Fibroblast of lung (primary cell): ENCODE measurements at regions not wholly inside any gene's neighbourhood (a gene's known extent, or its start where the extent isn't known, plus 50 kb on each side); places are given as distances from the start of the nearest gene placed in this dataset.
"Not testable (repeated sequence)": the region's sequence is repeated elsewhere in the genome, so short reads cannot be mapped to it uniquely, and the experiment has no call there.

Source experiments
- DNase-seq, 2 donors: peaks; one replicate each; pipeline versions ENCODE4 v3.0.0 to v3.0.0-alpha.2; 2010; ENCODE audit warnings: low read depth in 2 of 2
- H2AFZ ChIP-seq: 2 replicates; pipeline ENCODE4 v1.5.1; 2012; ENCODE audit warnings: low read length, control low read depth, inconsistent platforms
- H3K27ac ChIP-seq: 2 replicates; pipeline ENCODE4 v1.5.1; 2011; ENCODE audit warnings: low read length, control low read depth; ENCODE audit not compliant: insufficient read depth
- H3K27me3 ChIP-seq: 2 replicates; pipeline ENCODE4 v1.5.1; 2011; ENCODE audit warnings: mild to moderate bottlenecking, low read length; ENCODE audit not compliant: control insufficient read depth, insufficient read depth
- H3K36me3 ChIP-seq: 2 replicates; pipeline ENCODE4 v1.5.1; 2011; ENCODE audit warnings: low read length; ENCODE audit not compliant: control insufficient read depth, insufficient read depth
- H3K4me1 ChIP-seq: 2 replicates; pipeline ENCODE4 v1.5.1; 2011; ENCODE audit warnings: low read length; ENCODE audit not compliant: control insufficient read depth, insufficient read depth; ENCODE audit errors: extremely low read depth
- H3K4me2 ChIP-seq: 2 replicates; pipeline ENCODE4 v1.5.1; 2011; ENCODE audit warnings: low read length, control low read depth; ENCODE audit not compliant: insufficient read depth; ENCODE audit errors: extremely low read depth
- H3K4me3 ChIP-seq, 4 experiments: fragments of 200-600 bp in 1 of 4; sonication (generic) in 1 of 4; replicated peaks in 1 of 4; 2 replicates each; pipeline ENCODE4 v1.5.1; 2011 to 2016; ENCODE audit warnings: low read length in 4 of 4, low read depth in 3 of 4, mild to moderate bottlenecking in 3 of 4, control low read depth in 2 of 4, inconsistent platforms in 1 of 4, mixed read lengths in 1 of 4; ENCODE audit not compliant: insufficient read depth in 1 of 4; ENCODE audit errors: control extremely low read depth in 1 of 4
- H3K79me2 ChIP-seq: 2 replicates; pipeline ENCODE4 v1.5.1; 2012; ENCODE audit warnings: mild to moderate bottlenecking, low read length, inconsistent platforms; ENCODE audit not compliant: control insufficient read depth, insufficient read depth
- H3K9ac ChIP-seq: 2 replicates; pipeline ENCODE4 v1.5.1; 2011; ENCODE audit warnings: mild to moderate bottlenecking, low read length, control low read depth; ENCODE audit not compliant: insufficient read depth
- H3K9me3 ChIP-seq: 2 replicates; pipeline ENCODE4 v1.5.1; 2012; ENCODE audit warnings: low read depth, low read length; ENCODE audit not compliant: control insufficient read depth, insufficient read depth
- H4K20me1 ChIP-seq: 2 replicates; pipeline ENCODE4 v1.5.1; 2011; ENCODE audit warnings: low read length; ENCODE audit not compliant: control insufficient read depth, insufficient read depth; ENCODE audit errors: extremely low read depth
- EZH2 ChIP-seq: IDR thresholded peaks from 2 replicates; pipeline ENCODE4 v1.5.1; 2012; ENCODE audit warnings: low read length, control low read depth, mild to moderate bottlenecking; ENCODE audit errors: missing control alignments
- TF ChIP-seq, protein P1 (sequence below), 2 donors: IDR thresholded peaks in 1 of 2; conservative IDR thresholded peaks in 1 of 2; 1 replicate in 1 of 2; 2 replicates in 1 of 2; pipeline ENCODE4 v1.5.1; 2011 to 2012; ENCODE audit warnings: low read length in 2 of 2, control low read depth in 1 of 2, inconsistent platforms in 1 of 2, low read depth in 1 of 2, mild to moderate bottlenecking in 1 of 2

DNA sequence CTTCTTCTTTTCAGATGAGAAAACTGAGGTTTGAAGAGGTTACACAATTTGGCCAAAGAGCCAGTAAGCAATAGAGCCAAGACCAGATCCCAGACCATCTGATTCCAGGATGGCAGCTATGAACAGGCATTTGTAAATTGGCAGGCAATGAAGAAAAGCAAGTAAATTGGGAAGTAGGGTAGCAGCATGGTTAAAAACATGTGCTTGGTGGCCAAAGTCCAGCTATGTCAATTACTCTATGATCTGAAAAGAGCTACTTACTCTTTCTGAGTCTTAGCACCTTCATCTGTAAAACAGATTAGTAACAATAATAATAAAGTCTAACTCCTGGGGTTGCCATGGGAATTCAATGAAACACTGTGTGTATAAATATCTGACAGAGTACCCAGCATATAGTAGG lies 60.2 kb upstream of the MDM1 start:
- Histone ChIP-seq H3K79me2 (no peaks in the 10 kb centered on the region), H3K27ac (no peak overlapping the region), H2AFZ (no peak overlapping the region), H3K4me2 (no peak overlapping the region), H3K4me1 (no peaks in the 10 kb centered on the region), H3K4me3 (no peak overlapping the region), H3K9me3 (no peaks in the 10 kb centered on the region), H4K20me1 (no peaks in the 10 kb centered on the region), H3K27me3 (no peaks in the 10 kb centered on the region), H3K36me3 (no peaks in the 10 kb centered on the region), H3K9ac (no peak overlapping the region)
- no peak for TF ChIP-seq EZH2
- TF ChIP-seq, protein P1, sequence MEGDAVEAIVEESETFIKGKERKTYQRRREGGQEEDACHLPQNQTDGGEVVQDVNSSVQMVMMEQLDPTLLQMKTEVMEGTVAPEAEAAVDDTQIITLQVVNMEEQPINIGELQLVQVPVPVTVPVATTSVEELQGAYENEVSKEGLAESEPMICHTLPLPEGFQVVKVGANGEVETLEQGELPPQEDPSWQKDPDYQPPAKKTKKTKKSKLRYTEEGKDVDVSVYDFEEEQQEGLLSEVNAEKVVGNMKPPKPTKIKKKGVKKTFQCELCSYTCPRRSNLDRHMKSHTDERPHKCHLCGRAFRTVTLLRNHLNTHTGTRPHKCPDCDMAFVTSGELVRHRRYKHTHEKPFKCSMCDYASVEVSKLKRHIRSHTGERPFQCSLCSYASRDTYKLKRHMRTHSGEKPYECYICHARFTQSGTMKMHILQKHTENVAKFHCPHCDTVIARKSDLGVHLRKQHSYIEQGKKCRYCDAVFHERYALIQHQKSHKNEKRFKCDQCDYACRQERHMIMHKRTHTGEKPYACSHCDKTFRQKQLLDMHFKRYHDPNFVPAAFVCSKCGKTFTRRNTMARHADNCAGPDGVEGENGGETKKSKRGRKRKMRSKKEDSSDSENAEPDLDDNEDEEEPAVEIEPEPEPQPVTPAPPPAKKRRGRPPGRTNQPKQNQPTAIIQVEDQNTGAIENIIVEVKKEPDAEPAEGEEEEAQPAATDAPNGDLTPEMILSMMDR (conservative IDR thresholded peaks at IDR 0.05 in 1 of 2, IDR thresholded peaks at IDR 0.05 in 1 of 2; ENCODE audit: low read depth in 1 of 2, low read length in 2 of 2) = no peak
- DNase-seq = no peak

DNA sequence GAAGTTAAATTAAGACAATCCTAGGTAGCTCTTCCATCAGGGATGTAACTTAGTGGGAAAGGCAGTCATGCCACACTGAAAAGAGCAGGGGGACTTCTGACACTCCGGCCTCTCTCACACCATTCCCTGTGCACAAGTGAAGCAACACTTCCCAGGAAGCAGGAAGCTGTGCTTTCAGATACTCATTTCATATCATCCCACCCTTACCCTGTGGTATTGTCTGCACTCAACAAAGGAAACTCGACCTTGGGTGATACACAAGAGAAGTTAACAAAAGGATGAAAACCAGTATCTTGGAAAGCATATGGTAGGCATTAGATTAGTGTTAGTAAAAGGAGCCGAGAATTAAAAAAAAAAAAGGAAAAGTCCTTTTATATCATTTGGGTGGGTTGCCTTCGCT lies 61.3 kb upstream of the MDM1 start:
- H2AFZ ChIP-seq = no peak overlapping the region
- no peak overlapping the region for H3K4me3 ChIP-seq
- no peaks in the 10 kb centered on the region for H3K9me3 ChIP-seq
- no peaks in the 10 kb centered on the region for H4K20me1 ChIP-seq
- no peaks in the 10 kb centered on the region for H3K36me3 ChIP-seq
- no peaks in the 10 kb centered on the region for H3K27me3 ChIP-seq
- no peak for DNase-seq
- no peaks in the 10 kb centered on the region for H3K79me2 ChIP-seq
- TF ChIP-seq, protein P1 (conservative IDR thresholded peaks at IDR 0.05 in 1 of 2, IDR thresholded peaks at IDR 0.05 in 1 of 2; ENCODE audit: low read depth in 1 of 2, low read length in 2 of 2) = no peak
- no peak for TF ChIP-seq EZH2
- H3K4me2 ChIP-seq = no peak overlapping the region
- H3K27ac ChIP-seq = no peak overlapping the region
- no peaks in the 10 kb centered on the region for H3K4me1 ChIP-seq
- H3K9ac ChIP-seq = no peak overlapping the region

DNA sequence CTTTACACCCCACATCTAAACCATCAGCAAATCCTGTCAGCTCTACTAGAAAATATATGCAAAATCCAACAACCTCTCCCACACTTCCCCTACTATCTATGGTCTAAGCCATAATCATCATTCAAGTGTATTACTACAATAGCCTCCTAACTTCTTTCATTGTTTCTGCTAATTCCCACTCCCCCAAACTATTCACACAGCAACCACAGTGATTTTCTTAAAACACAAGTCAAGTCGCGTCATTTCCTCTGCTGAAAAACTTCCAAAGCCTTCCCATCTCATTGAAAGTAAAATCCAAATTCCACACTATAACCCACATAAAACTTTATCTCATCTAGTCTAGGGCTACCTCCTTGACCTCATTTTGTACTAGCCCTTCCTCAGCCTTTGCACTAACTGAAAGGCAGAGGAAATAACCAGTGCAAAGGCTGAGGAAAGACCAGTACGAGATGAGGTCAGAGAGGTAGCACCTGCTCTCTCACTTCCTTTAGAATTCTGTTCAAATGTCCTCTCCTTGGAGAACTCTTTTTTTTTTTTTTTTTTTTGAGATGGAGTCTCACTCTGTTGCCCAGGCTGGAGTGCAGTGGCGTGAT lies 65.5 kb upstream of the MDM1 start:
- peak in 1 of 2 donors; percentile 53 for DNase-seq
- no peaks in the 10 kb centered on the region for H4K20me1 ChIP-seq
- no peaks in the 10 kb centered on the region for H3K36me3 ChIP-seq
- no peak overlapping the region for H2AFZ ChIP-seq
- no peaks in the 10 kb centered on the region for H3K27me3 ChIP-seq
- no peaks in the 10 kb centered on the region for H3K4me1 ChIP-seq
- H3K9me3 ChIP-seq = no peaks in the 10 kb centered on the region
- H3K9ac ChIP-seq = no peak overlapping the region
- H3K27ac ChIP-seq = no peak overlapping the region
- H3K79me2 ChIP-seq = no peaks in the 10 kb centered on the region
- no peak overlapping the region for H3K4me3 ChIP-seq
- TF ChIP-seq, protein P1 (conservative IDR thresholded peaks at IDR 0.05 in 1 of 2, IDR thresholded peaks at IDR 0.05 in 1 of 2; ENCODE audit: low read depth in 1 of 2, low read length in 2 of 2) = no peak
- TF ChIP-seq EZH2 = no peak
- H3K4me2 ChIP-seq = no peak overlapping the region

DNA sequence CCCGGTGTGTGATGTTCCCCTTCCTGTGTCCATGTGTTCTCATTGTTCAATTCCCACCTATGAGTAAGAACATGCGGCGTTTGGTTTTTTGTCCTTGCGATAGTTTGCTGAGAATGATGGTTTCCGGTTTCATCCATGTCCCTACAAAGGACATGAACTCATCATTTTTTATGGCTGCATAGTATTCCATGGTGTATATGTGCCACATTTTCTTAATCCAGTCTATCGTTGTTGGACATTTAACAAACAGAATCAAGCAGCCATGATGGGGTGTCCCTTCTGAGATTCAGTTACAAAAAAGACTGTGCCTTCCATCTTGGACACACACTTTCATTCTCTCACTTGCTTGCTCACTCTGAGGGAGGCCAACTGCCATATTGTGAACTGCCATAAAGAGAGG lies 66.5 kb upstream of the MDM1 start:
- not testable (repeated sequence) for H4K20me1 ChIP-seq, H3K36me3 ChIP-seq, H3K4me2 ChIP-seq, H2AFZ ChIP-seq, H3K4me1 ChIP-seq, H3K9ac ChIP-seq, DNase-seq, H3K27ac ChIP-seq, H3K4me3 ChIP-seq, H3K9me3 ChIP-seq, H3K27me3 ChIP-seq, H3K79me2 ChIP-seq
